Upper lobe of left lung (tissue), 4 donors: ENCODE measurements at regions not wholly inside any gene's neighbourhood (a gene's known extent, or its start where the extent isn't known, plus 50 kb on each side); places are given as distances from the start of the nearest gene placed in this dataset.

Experiments
- CTCF ChIP-seq, 6 experiments: fragments of 450-650 bp in 4 of 6; fragments of 200-600 bp in 2 of 6; sonication (generic) in 2 of 6; IDR thresholded peaks; one replicate each; pipeline ENCODE4 v1.5.1; 2016 to 2019; ENCODE audit warnings: antibody characterized with exemption in 6 of 6
- POLR2A ChIP-seq, 4 donors: fragments of 450-650 bp; IDR thresholded peaks; one replicate each; pipeline ENCODE4 v1.5.1; 2016 to 2017; ENCODE audit warnings: antibody characterized with exemption in 4 of 4, mild to moderate bottlenecking in 2 of 4
- POLR2AphosphoS5 ChIP-seq, 2 donors: sonication (generic); formaldehyde crosslinking; IDR thresholded peaks; one replicate each; pipeline ENCODE4 v1.5.1; 2017; ENCODE audit warnings: antibody characterized with exemption in 2 of 2

GRCh38 chr4:183763990-183764754, 105.1 kb downstream of the TRAPPC11 start:
- TF ChIP-seq CTCF (IDR thresholded peaks at IDR 0.05) (no peak), POLR2AphosphoS5 (IDR thresholded peaks at IDR 0.05) (no peak), POLR2A (IDR thresholded peaks at IDR 0.05) (no peak)
